MM.1S (cell line): ENCODE measurements at regions not wholly inside any gene's neighbourhood (a gene's known extent, or its start where the extent isn't known, plus 50 kb on each side); places are given as distances from the start of the nearest gene placed in this dataset.

Source experiments
- DNase-seq: peaks from one replicate; pipeline ENCODE4 v3.0.0-alpha.2; 2015
- H2AFZ ChIP-seq: fragments of 300-600 bp; sonication (generic); 2 replicates; pipeline ENCODE4 v1.6.0; 2016; ENCODE audit warnings: antibody characterized with exemption, low read length
- H3F3A ChIP-seq: fragments of 300-600 bp; sonication (generic); 2 replicates; pipeline ENCODE4 v1.6.1; 2016; ENCODE audit warnings: mild to moderate bottlenecking, antibody characterized with exemption, low read length, moderate library complexity, mixed read lengths; ENCODE audit not compliant: insufficient read depth
- H3K27ac ChIP-seq: fragments of 300-600 bp; sonication (generic); 2 replicates; pipeline ENCODE4 v1.5.1; 2016; ENCODE audit warnings: mild to moderate bottlenecking, low read length
- H3K27me3 ChIP-seq: fragments of 300-600 bp; sonication (generic); replicated peaks from 2 replicates; pipeline ENCODE4 v1.6.0; 2016; ENCODE audit warnings: low read length; ENCODE audit not compliant: insufficient read depth
- H3K36me3 ChIP-seq: fragments of 300-600 bp; sonication (generic); replicated peaks from 2 replicates; pipeline ENCODE4 v1.6.1; 2016; ENCODE audit warnings: mild to moderate bottlenecking, low read length, mixed read lengths; ENCODE audit not compliant: insufficient read depth
- H3K4me1 ChIP-seq: fragments of 300-600 bp; sonication (generic); 2 replicates; pipeline ENCODE4 v1.6.1; 2016; ENCODE audit warnings: low read length, mixed read lengths
- H3K4me2 ChIP-seq: fragments of 300-600 bp; sonication (generic); 2 replicates; pipeline ENCODE4 v1.6.0; 2016; ENCODE audit warnings: low read depth, low read length
- H3K4me3 ChIP-seq: fragments of 300-600 bp; sonication (generic); 2 replicates; pipeline ENCODE4 v1.5.1; 2016; ENCODE audit warnings: low read length, mixed read lengths
- H3K79me2 ChIP-seq: fragments of 300-600 bp; sonication (generic); 2 replicates; pipeline ENCODE4 v1.6.1; 2016; ENCODE audit warnings: mixed run types, low read length, mixed read lengths
- H3K9ac ChIP-seq: fragments of 300-600 bp; sonication (generic); 2 replicates; pipeline ENCODE4 v1.6.1; 2016; ENCODE audit warnings: low read length, mixed read lengths
- H3K9me2 ChIP-seq: fragments of 300-600 bp; sonication (generic); replicated peaks from 2 replicates; pipeline ENCODE4 v1.6.1; 2016; ENCODE audit warnings: mild to moderate bottlenecking, low read length, mixed read lengths; ENCODE audit not compliant: insufficient read depth
- H3K9me3 ChIP-seq: fragments of 300-600 bp; sonication (generic); replicated peaks from 2 replicates; pipeline ENCODE4 v1.6.1; 2016; ENCODE audit warnings: mild to moderate bottlenecking, low read length, mixed read lengths; ENCODE audit not compliant: insufficient read depth
- H4K20me1 ChIP-seq: fragments of 300-600 bp; sonication (generic); 2 replicates; pipeline ENCODE4 v1.6.1; 2016; ENCODE audit warnings: mild to moderate bottlenecking, low read length, moderate library complexity, mixed read lengths; ENCODE audit not compliant: insufficient read depth
- CTCF ChIP-seq: fragments of 300-600 bp; sonication (generic); IDR thresholded peaks from 2 replicates; pipeline ENCODE4 v1.5.1; 2016; ENCODE audit warnings: antibody characterized with exemption, low read length, mixed read lengths
- EZH2 ChIP-seq: fragments of 300-600 bp; sonication (generic); optimal IDR thresholded peaks from 2 replicates; pipeline ENCODE3; 2017; ENCODE audit warnings: low read depth, mild to moderate bottlenecking, antibody characterized with exemption, low read length, mixed read lengths
- EZH2phosphoT487 ChIP-seq: fragments of 300-600 bp; sonication (generic); IDR thresholded peaks from 2 replicates; pipeline ENCODE4 v1.6.1; 2018; ENCODE audit warnings: antibody characterized with exemption, low read length

GRCh38 chr12:76685246-76685678 is 78.7 kb upstream of the ZDHHC17 start:
- DNase-seq, result no peak
- no peaks in the 10 kb centered on the region for H3K36me3 ChIP-seq
- H2AFZ ChIP-seq, result no peak overlapping the region

GRCh38 chr12:76687981-76688380 is 75.9 kb upstream of the ZDHHC17 start:
- no peaks in the 10 kb centered on the region for H3K9me3 ChIP-seq
- no peaks in the 10 kb centered on the region; the same call in 1 of the 2 replicates for H3K9me2 ChIP-seq
- H2AFZ ChIP-seq, result no peak overlapping the region
- no peak overlapping the region for H3K27ac ChIP-seq
- H3K9ac ChIP-seq, result no peak overlapping the region
- H3F3A ChIP-seq, result no peaks in the 10 kb centered on the region
- no peaks in the 10 kb centered on the region for H3K4me1 ChIP-seq
- H3K4me3 ChIP-seq, result no peak overlapping the region
- H3K79me2 ChIP-seq, result no peaks in the 10 kb centered on the region
- DNase-seq, result no peak
- no peaks in the 10 kb centered on the region for H3K36me3 ChIP-seq
- H3K4me2 ChIP-seq, result no peak overlapping the region
- no peaks in the 10 kb centered on the region for H4K20me1 ChIP-seq
- TF ChIP-seq EZH2 (no peak), EZH2phosphoT487 (no peak), CTCF (no peak)
- no peaks in the 10 kb centered on the region for H3K27me3 ChIP-seq

More at GRCh38 chr12:76685246-76685678, 78.7 kb upstream of the ZDHHC17 start:
- no peaks in the 10 kb centered on the region for H3K9me3 ChIP-seq
- H3F3A ChIP-seq, result no peaks in the 10 kb centered on the region
- no peak overlapping the region for H3K27ac ChIP-seq
- H3K79me2 ChIP-seq, result no peaks in the 10 kb centered on the region
- H3K4me2 ChIP-seq, result no peak overlapping the region
- no peaks in the 10 kb centered on the region; the same call in 1 of the 2 replicates for H3K9me2 ChIP-seq
- no peak overlapping the region for H3K4me3 ChIP-seq
- H4K20me1 ChIP-seq, result no peaks in the 10 kb centered on the region
- H3K9ac ChIP-seq, result no peak overlapping the region
- no peak for TF ChIP-seq EZH2
- TF ChIP-seq CTCF, result no peak
- TF ChIP-seq EZH2phosphoT487, result no peak
- H3K4me1 ChIP-seq, result no peaks in the 10 kb centered on the region
- H3K27me3 ChIP-seq, result no peaks in the 10 kb centered on the region

GRCh38 chr12:76688631-76689030 is 75.3 kb upstream of the ZDHHC17 start:
- TF ChIP-seq EZH2 (no peak), CTCF (peak; percentile 21; the same call in 1 of the 2 replicates)
- no peak for DNase-seq
- H3K9me2 ChIP-seq, result no peaks in the 10 kb centered on the region; the same call in 1 of the 2 replicates

More at GRCh38 chr12:76688631-76689030, 75.3 kb upstream of the ZDHHC17 start:
- no peaks in the 10 kb centered on the region for H3F3A ChIP-seq
- no peaks in the 10 kb centered on the region for H3K27me3 ChIP-seq
- no peak overlapping the region for H3K4me2 ChIP-seq
- no peaks in the 10 kb centered on the region for H3K4me1 ChIP-seq
- no peaks in the 10 kb centered on the region for H3K9me3 ChIP-seq
- H3K27ac ChIP-seq, result no peak overlapping the region
- no peaks in the 10 kb centered on the region for H3K36me3 ChIP-seq
- no peak overlapping the region for H2AFZ ChIP-seq
- no peak overlapping the region for H3K4me3 ChIP-seq
- no peaks in the 10 kb centered on the region for H3K79me2 ChIP-seq
- no peak overlapping the region for H3K9ac ChIP-seq
- no peaks in the 10 kb centered on the region for H4K20me1 ChIP-seq
